ENCODE measurements at regions not wholly inside any gene's neighbourhood (a gene's known extent, or its start where the extent isn't known, plus 50 kb on each side); places are given as distances from the start of the nearest gene placed in this dataset.

- FAIRE-seq = no peak
- no peak for TF ChIP-seq CTCF (IDR thresholded peaks at IDR 0.05; ENCODE audit: insufficient read depth, missing control alignments)
Observed at GRCh38 chr2:161036926-161037325, 123.3 kb upstream of the TANK start.

GRCh38 chr2:161039071-161039470 lies 121.2 kb upstream of the TANK start:
- TF ChIP-seq CTCF (IDR thresholded peaks at IDR 0.05; ENCODE audit: insufficient read depth, missing control alignments) = no peak
- FAIRE-seq (no peak), DNase-seq (ENCODE audit: insufficient read length, low spot score) (no peak)

More at GRCh38 chr2:161036926-161037325, 123.3 kb upstream of the TANK start:
- DNase-seq (ENCODE audit: insufficient read length, low spot score) = no peak

GRCh38 chr2:161041356-161041755 lies 118.9 kb upstream of the TANK start:
- no peak for TF ChIP-seq CTCF (IDR thresholded peaks at IDR 0.05; ENCODE audit: insufficient read depth, missing control alignments)
- no peak for FAIRE-seq
- DNase-seq (ENCODE audit: insufficient read length, low spot score) = no peak

- TF ChIP-seq CTCF (IDR thresholded peaks at IDR 0.05; ENCODE audit: insufficient read depth, missing control alignments) = no peak
Observed at GRCh38 chr2:161042990-161043625, 117.1 kb upstream of the TANK start.

GRCh38 chr2:161044095-161044865 lies 115.9 kb upstream of the TANK start:
- no peak for DNase-seq (ENCODE audit: insufficient read length, low spot score)
- no peak for FAIRE-seq
- no peak for TF ChIP-seq CTCF (IDR thresholded peaks at IDR 0.05; ENCODE audit: insufficient read depth, missing control alignments)

More at GRCh38 chr2:161042990-161043625, 117.1 kb upstream of the TANK start:
- no peak for DNase-seq (ENCODE audit: insufficient read length, low spot score)
- no peak for FAIRE-seq

- no peak for DNase-seq (ENCODE audit: insufficient read length, low spot score)
- FAIRE-seq = no peak
- TF ChIP-seq CTCF (IDR thresholded peaks at IDR 0.05; ENCODE audit: insufficient read depth, missing control alignments) = no peak
Observed at GRCh38 chr2:161044921-161045320, 115.3 kb upstream of the TANK start.

- no peak for FAIRE-seq
- no peak for DNase-seq (ENCODE audit: insufficient read length, low spot score)
- no peak for TF ChIP-seq CTCF (IDR thresholded peaks at IDR 0.05; ENCODE audit: insufficient read depth, missing control alignments)
Observed at GRCh38 chr2:161045726-161046125, 114.5 kb upstream of the TANK start.

Data from D721Med (cell line).